HEK293T (cell line): ENCODE measurements at regions not wholly inside any gene's neighbourhood (a gene's known extent, or its start where the extent isn't known, plus 50 kb on each side); places are given as distances from the start of the nearest gene placed in this dataset.

Experiments
- CTCF ChIA-PET: fragments of 350-600 bp; formaldehyde crosslinking; extraction: SDS; loops from one replicate; lab custom pipeline; 2021; ENCODE audit warnings: antibody characterized with exemption, inconsistent platforms; lab: Yijun Ruan, JAX
- POLR2A ChIA-PET: fragments of 350-600 bp; formaldehyde crosslinking; extraction: SDS; loops from one replicate; lab custom pipeline; 2020; ENCODE audit warnings: antibody characterized with exemption, inconsistent platforms; lab: Yijun Ruan, JAX
- DNase-seq: peaks from one replicate; pipeline ENCODE4 v3.0.0; 2012; ENCODE audit warnings: mixed read lengths; ENCODE audit errors: extremely low spot score
- ARNT ChIP-seq: fragments of 450-650 bp; IDR thresholded peaks from 2 replicates; pipeline ENCODE4 v1.6.1; 2017; ENCODE audit warnings: mild to moderate bottlenecking
- BHLHE40 ChIP-seq: fragments of 450-650 bp; IDR thresholded peaks from 2 replicates; pipeline ENCODE4 v1.6.1; 2016; ENCODE audit warnings: mild to moderate bottlenecking, moderate library complexity, borderline replicate concordance
- CTBP1 ChIP-seq: fragments of 450-650 bp; IDR thresholded peaks from 2 replicates; pipeline ENCODE4 v1.6.1; 2016; ENCODE audit warnings: borderline replicate concordance
- ELF4 ChIP-seq: fragments of 450-650 bp; IDR thresholded peaks from 2 replicates; pipeline ENCODE4 v1.6.1; 2017; ENCODE audit warnings: antibody characterized with exemption
- FOXA1 ChIP-seq: fragments of 450-650 bp; IDR thresholded peaks from 2 replicates; pipeline ENCODE4 v1.6.1; 2016; ENCODE audit warnings: mild to moderate bottlenecking
- FOXK2 ChIP-seq: fragments of 450-650 bp; IDR thresholded peaks from 2 replicates; pipeline ENCODE4 v1.6.1; 2016; ENCODE audit warnings: mild to moderate bottlenecking
- FOXM1 ChIP-seq: fragments of 450-650 bp; IDR thresholded peaks from 2 replicates; pipeline ENCODE4 v1.6.1; 2017; ENCODE audit warnings: mild to moderate bottlenecking, borderline replicate concordance
- HDGF ChIP-seq: fragments of 450-650 bp; IDR thresholded peaks from 2 replicates; pipeline ENCODE4 v1.6.1; 2017; ENCODE audit warnings: antibody characterized with exemption, borderline replicate concordance
- L3MBTL2 ChIP-seq: fragments of 450-650 bp; conservative IDR thresholded peaks from 2 replicates; pipeline ENCODE4 v1.6.1; 2016; ENCODE audit warnings: mild to moderate bottlenecking
- LEF1 ChIP-seq: fragments of 450-650 bp; IDR thresholded peaks from 2 replicates; pipeline ENCODE4 v1.6.1; 2017; ENCODE audit warnings: mild to moderate bottlenecking, borderline replicate concordance
- NFRKB ChIP-seq: fragments of 450-650 bp; IDR thresholded peaks from 2 replicates; pipeline ENCODE4 v1.6.1; 2016; ENCODE audit warnings: mild to moderate bottlenecking, moderate library complexity
- PKNOX1 ChIP-seq: fragments of 450-650 bp; IDR thresholded peaks from 2 replicates; pipeline ENCODE4 v1.6.1; 2016
- SP1 ChIP-seq: fragments of 450-650 bp; IDR thresholded peaks from 2 replicates; pipeline ENCODE4 v1.6.1; 2017
- SUZ12 ChIP-seq: fragments of 450-650 bp; IDR thresholded peaks from 2 replicates; pipeline ENCODE4 v1.6.1; 2016; ENCODE audit warnings: mild to moderate bottlenecking
- TARDBP ChIP-seq: fragments of 450-650 bp; IDR thresholded peaks from 2 replicates; pipeline ENCODE4 v1.6.1; 2016
- ZNF384 ChIP-seq: fragments of 450-650 bp; IDR thresholded peaks from 2 replicates; pipeline ENCODE4 v1.6.1; 2016

GRCh38 chr17:52546990-52547389, 388.5 kb upstream of the CA10 start:
- no peak for DNase-seq
- CTCF ChIA-PET: no interaction called here
- TF ChIP-seq NFRKB: no peak
- no peak for TF ChIP-seq ARNT
- TF ChIP-seq FOXA1: no peak
- TF ChIP-seq BHLHE40: no peak
- no peak for TF ChIP-seq PKNOX1
- TF ChIP-seq FOXK2: no peak
- TF ChIP-seq CTBP1: no peak
- no peak for TF ChIP-seq ELF4
- no peak for TF ChIP-seq L3MBTL2
- no peak for TF ChIP-seq SUZ12
- no peak for TF ChIP-seq TARDBP
- TF ChIP-seq ZNF384: no peak
- TF ChIP-seq SP1: no peak
- no peak for TF ChIP-seq LEF1
- no peak for TF ChIP-seq FOXM1
- POLR2A ChIA-PET: no interaction called here

DNA sequence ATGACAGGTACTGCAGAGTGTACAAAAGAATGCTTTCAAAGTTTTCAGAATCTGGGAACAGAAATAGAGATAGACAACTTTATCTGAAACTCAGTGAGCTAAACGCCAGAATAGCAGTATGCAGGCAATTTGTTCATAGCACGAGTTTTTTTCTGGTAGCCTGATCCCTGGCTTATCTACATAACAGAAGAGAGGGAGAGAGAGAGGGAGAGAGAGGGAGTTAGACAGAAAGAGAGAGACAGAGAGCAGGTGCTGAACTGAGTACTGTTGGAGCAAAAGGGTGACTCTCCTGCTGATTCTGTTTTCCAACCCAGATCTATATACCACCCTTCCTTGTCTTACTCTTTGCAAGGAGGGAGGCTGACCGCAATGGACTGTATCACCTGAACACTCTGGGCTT, 388.0 kb upstream of the CA10 start:
- no peak for DNase-seq
- ChIA-PET POLR2A (no interaction called here), CTCF (no interaction called here)
- no peak for TF ChIP-seq TARDBP
- no peak for TF ChIP-seq CTBP1
- TF ChIP-seq PKNOX1: no peak
- no peak for TF ChIP-seq BHLHE40
- TF ChIP-seq HDGF: no peak
- TF ChIP-seq LEF1: no peak
- TF ChIP-seq FOXA1: no peak
- no peak for TF ChIP-seq ZNF384
- TF ChIP-seq NFRKB: no peak
- TF ChIP-seq SP1: no peak
- no peak for TF ChIP-seq L3MBTL2

DNA sequence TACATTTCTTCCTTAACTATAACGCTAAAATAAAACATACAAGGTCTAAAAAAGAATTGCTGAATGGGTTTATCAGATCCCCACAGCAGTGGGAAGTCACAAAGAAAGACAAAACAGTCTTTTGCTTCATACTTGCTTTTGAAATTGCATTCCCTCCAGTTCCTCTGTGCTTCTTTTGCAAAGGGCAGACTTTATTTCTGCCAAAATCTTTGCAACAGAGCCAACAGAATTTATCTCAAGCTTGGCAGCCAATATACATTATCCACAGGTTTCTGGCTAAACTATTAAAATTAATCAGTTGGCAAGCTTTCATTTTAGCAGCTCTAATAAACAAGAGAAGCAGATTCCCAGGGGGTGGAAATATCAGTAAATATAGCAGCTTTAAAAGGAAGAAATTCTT, 378.9 kb upstream of the CA10 start:
- no peak for DNase-seq
- CTCF ChIA-PET: no interaction called here
- POLR2A ChIA-PET: no interaction called here
- no peak for TF ChIP-seq SUZ12
- no peak for TF ChIP-seq FOXK2
- no peak for TF ChIP-seq BHLHE40
- no peak for TF ChIP-seq PKNOX1
- no peak for TF ChIP-seq ZNF384
- no peak for TF ChIP-seq FOXM1
- no peak for TF ChIP-seq SP1
- no peak for TF ChIP-seq ARNT
- TF ChIP-seq FOXA1: no peak

- DNase-seq: no peak
- TF ChIP-seq ZNF384 (no peak), BHLHE40 (no peak), ELF4 (no peak)
- ChIA-PET CTCF (no interaction called here), POLR2A (no interaction called here)
Measured at GRCh38 chr17:52536489-52536888, 378.0 kb upstream of the CA10 start.

DNA sequence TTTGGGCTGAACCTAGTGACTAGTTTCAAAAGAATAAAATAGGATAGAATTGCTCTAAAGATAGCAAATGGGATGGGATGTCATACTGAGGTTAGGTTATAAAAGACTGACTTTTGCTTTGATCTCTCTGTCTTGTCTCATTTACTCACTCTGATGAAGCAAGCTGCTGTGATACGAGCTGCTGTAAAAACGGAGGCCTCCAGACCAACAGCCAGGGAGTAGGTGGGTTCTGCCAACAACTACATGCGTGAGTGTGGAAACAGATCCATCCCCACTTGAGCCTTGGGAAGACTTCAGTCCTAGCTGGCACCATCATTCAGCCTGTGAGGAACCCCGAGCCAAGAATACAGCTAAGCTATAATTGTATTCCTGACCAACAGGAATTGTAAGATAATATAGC, 373.9 kb upstream of the CA10 start:
- CTCF ChIA-PET: no interaction called here
- TF ChIP-seq FOXA1 (no peak), PKNOX1 (no peak), NFRKB (no peak), BHLHE40 (no peak), ZNF384 (no peak), ELF4 (no peak), FOXK2 (no peak), SUZ12 (no peak), CTBP1 (no peak), FOXM1 (no peak), LEF1 (no peak), HDGF (no peak), L3MBTL2 (no peak), ARNT (no peak)
- DNase-seq: no peak
- POLR2A ChIA-PET: no interaction called here

- POLR2A ChIA-PET: no interaction called here
- CTCF ChIA-PET: interaction anchor here (0.6 kb wide), 1 partner anchor 1356 kb away, joined by 3 read pairs; no protein-coding TSS in a partner anchor
- DNase-seq: no peak
- TF ChIP-seq ARNT (no peak), NFRKB (no peak), TARDBP (no peak), ZNF384 (no peak), ELF4 (no peak), PKNOX1 (no peak), LEF1 (no peak)
Measured at GRCh38 chr17:52524096-52524637, 365.7 kb upstream of the CA10 start.
